Activated CD4-positive, alpha-beta T cell treated with anti-CD3 and anti-CD28 coated beads, Interleukin-2, Interleukin-6, amounts not matched to agents 100 ng/mL and 50 ng/mL, durations not matched to agents 16 hours and 8 hours (primary cell): ENCODE measurements at regions not wholly inside any gene's neighbourhood (a gene's known extent, or its start where the extent isn't known, plus 50 kb on each side); places are given as distances from the start of the nearest gene placed in this dataset.
"Not testable (repeated sequence)": the region's sequence is repeated elsewhere in the genome, so short reads cannot be mapped to it uniquely, and the experiment has no call there.

Experiments
- DNase-seq: peaks from one replicate; pipeline ENCODE4 v3.0.0-alpha.2; 2020

DNA sequence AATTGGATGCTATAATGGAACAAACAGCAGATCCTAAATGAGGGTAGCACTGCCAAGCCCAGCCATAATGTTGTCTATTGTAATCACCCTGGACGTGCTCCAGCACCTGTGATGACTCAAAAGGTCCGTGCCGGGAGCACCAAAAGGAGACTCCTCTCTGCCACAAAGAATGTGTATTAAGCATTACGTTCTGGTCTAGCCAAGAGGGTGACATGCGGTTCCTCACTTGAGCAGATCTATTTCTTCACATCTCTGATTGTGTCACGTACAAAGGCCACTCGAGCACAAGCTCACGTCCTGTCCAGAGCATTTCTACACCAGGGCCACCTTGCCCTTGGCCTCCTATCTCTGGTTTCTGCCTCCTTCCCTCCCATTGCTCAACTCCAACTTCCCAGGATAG is 219.9 kb upstream of the IRS2 start:
- no peak for DNase-seq

- no peak for DNase-seq
These were observed 219.2 kb upstream of the IRS2 start for GRCh38 chr13:110005563-110005962.

GRCh38 chr13:110004814-110005213 is 218.4 kb upstream of the IRS2 start:
- no peak for DNase-seq

GRCh38 chr13:110001670-110002275 is 215.4 kb upstream of the IRS2 start:
- no peak for DNase-seq

GRCh38 chr13:110000534-110001345 is 214.4 kb upstream of the IRS2 start:
- no peak for DNase-seq

- no peak for DNase-seq
These were observed 213.5 kb upstream of the IRS2 start for GRCh38 chr13:109999659-110000533.

GRCh38 chr13:109998684-109999533 is 212.5 kb upstream of the IRS2 start:
- DNase-seq: no peak

GRCh38 chr13:109998037-109998436 is 211.7 kb upstream of the IRS2 start:
- no peak for DNase-seq

DNA sequence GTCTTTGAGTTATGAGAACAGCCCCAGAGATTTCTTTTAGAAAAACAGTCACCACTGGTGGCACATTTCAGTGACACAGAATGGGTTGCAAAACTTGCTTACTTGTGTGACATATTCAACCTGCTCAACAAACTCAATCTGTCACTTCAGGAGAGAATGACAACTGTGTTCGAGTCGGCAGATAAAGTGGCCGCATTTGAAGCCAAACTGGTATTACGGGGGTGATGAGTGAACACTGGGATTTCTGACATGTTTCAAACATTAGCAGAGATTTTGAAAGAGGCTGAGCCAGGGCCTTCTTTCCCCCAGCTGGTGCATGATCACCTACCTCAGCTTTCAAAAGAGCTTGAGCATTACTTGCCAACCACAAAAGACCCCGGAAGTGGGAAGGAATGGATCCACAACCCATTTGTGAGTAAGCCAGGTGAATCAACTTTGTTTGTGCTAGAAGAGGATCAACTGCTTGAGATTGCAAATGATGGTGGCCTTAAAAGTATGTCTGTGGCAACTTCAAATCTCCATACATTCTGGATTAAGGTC is 210.7 kb upstream of the IRS2 start:
- not testable (repeated sequence) for DNase-seq

DNA sequence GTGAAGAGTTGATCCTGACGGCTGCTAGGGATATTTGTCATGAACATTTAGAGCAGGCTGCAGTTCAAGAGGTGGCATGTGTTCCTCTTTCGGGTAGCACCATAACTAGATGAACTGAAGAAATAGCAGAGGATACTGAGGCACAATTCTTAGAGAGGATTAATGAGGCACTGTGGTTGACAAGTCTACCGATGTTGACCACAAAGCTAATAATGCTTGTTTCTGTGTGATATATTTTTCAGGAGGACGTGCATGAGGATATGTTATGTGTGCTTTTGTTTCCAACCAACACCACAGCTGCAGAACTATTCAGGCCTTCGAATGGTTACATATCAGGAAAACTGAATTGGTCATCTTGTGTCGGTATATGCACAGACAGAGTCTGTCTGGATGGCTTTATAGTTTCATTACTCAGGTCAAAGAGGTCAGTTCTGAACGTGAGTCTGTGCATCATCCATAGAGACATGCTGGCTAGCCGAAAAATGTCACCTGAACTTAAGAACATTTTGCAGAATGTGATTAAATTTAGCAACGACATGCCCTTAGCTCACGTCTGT is 210.1 kb upstream of the IRS2 start:
- DNase-seq: no peak

DNA sequence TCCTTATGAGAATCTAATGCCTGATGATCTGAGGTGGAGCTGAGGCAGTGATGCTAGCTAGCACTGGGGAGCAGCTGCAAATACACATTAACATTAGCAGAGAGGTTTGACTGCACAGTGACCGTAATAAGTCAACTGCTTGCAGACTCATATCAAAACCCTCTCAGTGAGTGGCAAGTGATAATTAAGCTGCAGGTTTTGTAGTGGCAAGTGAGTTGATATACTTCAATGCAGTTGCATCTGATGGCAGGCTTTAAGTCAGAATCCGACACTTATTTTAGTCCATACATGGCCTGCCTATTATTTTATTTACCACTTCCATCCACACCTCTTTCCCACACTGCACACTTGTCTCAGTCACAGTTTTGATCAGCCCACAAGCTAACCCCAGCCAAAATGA is 209.2 kb upstream of the IRS2 start:
- DNase-seq: no peak

DNA sequence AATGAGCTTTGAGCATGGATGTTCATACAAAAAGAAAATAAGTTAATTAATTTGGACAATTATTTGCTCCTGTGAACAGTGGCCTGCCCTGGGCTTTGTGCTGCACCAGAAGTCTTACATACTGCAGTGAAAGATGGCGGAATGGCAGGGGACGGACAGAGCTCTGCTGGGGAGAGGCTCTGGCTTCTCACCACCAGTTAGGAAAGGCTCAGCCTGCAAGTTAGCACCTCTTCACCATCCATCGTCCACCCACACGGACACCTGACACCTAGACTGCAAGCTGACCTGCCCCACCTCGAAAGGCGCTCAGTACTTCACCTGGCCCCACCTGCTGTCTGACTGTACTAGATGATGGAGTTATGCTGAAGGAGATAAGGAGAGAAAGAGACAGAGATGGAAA is 203.9 kb upstream of the IRS2 start:
- DNase-seq: no peak

DNA sequence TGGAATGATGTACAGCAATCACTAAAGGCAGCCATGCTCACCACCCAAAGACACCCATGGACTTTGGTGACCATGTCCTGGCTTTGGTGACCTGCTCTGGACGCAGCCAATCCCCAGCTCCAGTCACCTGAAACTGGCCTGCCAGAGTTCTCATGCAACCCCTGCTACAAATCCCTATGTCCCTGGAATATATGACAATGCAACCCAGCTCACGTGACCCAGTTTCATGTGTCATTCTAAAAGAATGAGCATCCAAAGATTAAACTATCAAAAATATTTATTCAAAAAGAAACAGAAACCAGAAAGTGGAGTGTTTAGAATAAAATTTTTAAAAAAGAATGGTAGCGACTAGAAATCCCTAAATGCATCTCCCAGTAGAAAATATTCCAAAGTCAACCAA is 203.3 kb upstream of the IRS2 start:
- DNase-seq: no peak

- no peak for DNase-seq
These were observed 202.8 kb upstream of the IRS2 start for GRCh38 chr13:109989155-109989554.

- DNase-seq: no peak
These were observed 200.5 kb upstream of the IRS2 start for GRCh38 chr13:109986851-109987250.

GRCh38 chr13:109985871-109986450 is 199.6 kb upstream of the IRS2 start:
- DNase-seq: no peak

DNA sequence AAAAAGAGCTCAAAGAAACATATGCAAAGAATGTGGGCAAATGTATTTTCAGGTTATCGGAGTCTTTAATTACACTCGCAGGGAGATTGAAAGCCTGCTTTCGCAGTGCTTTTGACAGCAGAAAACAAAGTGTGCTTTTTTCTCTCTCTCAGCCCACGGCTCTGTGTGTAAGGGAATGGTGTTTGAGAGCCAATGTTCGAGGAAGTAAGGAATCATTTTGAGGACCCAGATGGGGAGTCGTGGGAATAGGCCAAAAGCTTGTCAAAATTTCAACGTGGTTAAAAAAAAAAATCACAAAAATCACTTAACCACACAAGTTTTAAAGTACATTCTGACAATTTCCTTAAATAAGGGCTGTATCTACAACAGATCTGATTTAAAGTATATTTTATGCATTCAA is 197.1 kb upstream of the IRS2 start:
- DNase-seq: no peak

DNA sequence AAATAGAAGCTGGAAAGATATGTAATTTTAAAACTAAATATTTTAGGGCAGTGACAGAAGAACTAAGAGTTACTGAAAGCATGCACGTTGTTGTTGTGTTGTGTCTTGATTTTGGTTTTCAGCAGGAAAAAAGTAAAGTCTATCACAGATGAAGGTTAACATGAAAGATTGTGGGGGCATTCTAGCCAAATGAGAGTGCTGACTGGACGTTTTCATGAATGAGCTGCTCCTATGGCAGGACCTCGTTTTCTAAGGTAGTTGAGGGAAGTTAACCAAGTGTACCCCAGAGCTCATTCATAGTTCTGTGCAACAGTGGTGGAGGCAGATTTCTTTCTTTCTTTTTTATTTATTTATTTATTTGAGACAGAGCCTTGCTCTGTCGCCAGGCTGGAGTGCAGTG is 194.6 kb upstream of the IRS2 start:
- no peak for DNase-seq

DNA sequence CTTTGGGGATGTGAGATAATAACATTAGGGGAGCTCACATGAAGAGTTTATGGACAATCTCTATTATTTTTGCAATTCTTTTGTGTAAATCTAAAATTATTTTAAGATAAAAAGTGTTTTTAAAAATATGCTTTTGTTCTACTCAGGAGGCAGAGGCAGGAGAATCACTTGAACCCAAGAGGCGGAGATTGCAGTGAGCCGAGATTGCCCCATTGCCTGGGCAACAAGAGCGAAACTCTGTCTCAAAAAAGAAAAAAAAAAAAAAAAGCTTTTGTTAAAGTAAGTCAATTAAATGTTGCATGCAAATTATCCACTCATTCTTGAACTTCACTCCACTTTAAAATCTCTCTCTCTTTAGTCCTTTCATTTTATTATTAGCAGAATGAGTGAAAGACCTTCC is 193.3 kb upstream of the IRS2 start:
- DNase-seq: not testable (repeated sequence)

GRCh38 chr13:109979228-109979627 is 192.8 kb upstream of the IRS2 start:
- DNase-seq: no peak

- DNase-seq: no peak
These were observed 191.0 kb upstream of the IRS2 start for GRCh38 chr13:109977212-109977968.
